CD14-positive monocyte (primary cell): ENCODE measurements at regions not wholly inside any gene's neighbourhood (a gene's known extent, or its start where the extent isn't known, plus 50 kb on each side); places are given as distances from the start of the nearest gene placed in this dataset.

Source experiments
- DNase-seq, 3 donors: peaks; one replicate each; pipeline ENCODE4 v3.0.0-alpha.2; 2011 to 2022
- H2AFZ ChIP-seq: 2 replicates; pipeline ENCODE4 v1.6.0; 2012; ENCODE audit warnings: mild to moderate bottlenecking, low read depth, low read length, inconsistent platforms; ENCODE audit not compliant: insufficient read depth, poor library complexity, severe bottlenecking
- H3K27ac ChIP-seq, 2 donors: 1 replicate in 1 of 2; 2 replicates in 1 of 2; pipeline ENCODE4 v1.5.1; 2012 to 2013; ENCODE audit warnings: low read length in 2 of 2, control low read depth in 1 of 2, inconsistent platforms in 1 of 2, low read depth in 1 of 2, mild to moderate bottlenecking in 1 of 2
- H3K27me3 ChIP-seq, 2 donors: one replicate each; pipeline versions ENCODE4 v1.6.0 to v1.6.1; 2011 to 2013; ENCODE audit warnings: low read length in 2 of 2; ENCODE audit not compliant: control insufficient read depth in 2 of 2, insufficient read depth in 2 of 2
- H3K36me3 ChIP-seq, 2 donors: replicated peaks in 1 of 2; 1 replicate in 1 of 2; 2 replicates in 1 of 2; pipeline versions ENCODE4 v1.5.1 to v1.6.1; 2012 to 2013; ENCODE audit warnings: low read length in 2 of 2, control low read depth in 1 of 2, inconsistent platforms in 1 of 2, mild to moderate bottlenecking in 1 of 2; ENCODE audit not compliant: insufficient read depth in 2 of 2, control insufficient read depth in 1 of 2
- H3K4me1 ChIP-seq, 2 donors: 1 replicate in 1 of 2; 2 replicates in 1 of 2; pipeline versions ENCODE4 v1.5.1 to v1.6.1; 2012 to 2013; ENCODE audit warnings: low read length in 2 of 2, control low read depth in 1 of 2, inconsistent platforms in 1 of 2, mild to moderate bottlenecking in 1 of 2, moderate library complexity in 1 of 2; ENCODE audit not compliant: insufficient read depth in 2 of 2, control insufficient read depth in 1 of 2
- H3K4me2 ChIP-seq: replicated peaks from 2 replicates; pipeline ENCODE3; 2012; ENCODE audit warnings: low read length, moderate library complexity, mild to moderate bottlenecking; ENCODE audit not compliant: poor library complexity, severe bottlenecking; ENCODE audit errors: extremely low read depth
- H3K4me3 ChIP-seq, 3 experiments: fragments of 200-600 bp in 1 of 3; sonication (generic) in 1 of 3; replicated peaks in 1 of 3; 1 replicate in 2 of 3; 2 replicates in 1 of 3; pipeline ENCODE4 v1.5.1; 2011 to 2013; ENCODE audit warnings: low read length in 3 of 3, mild to moderate bottlenecking in 3 of 3, control low read depth in 2 of 3, low read depth in 2 of 3, inconsistent platforms in 1 of 3, moderate library complexity in 1 of 3
- H3K79me2 ChIP-seq: 2 replicates; pipeline ENCODE4 v1.6.0; 2012; ENCODE audit warnings: mild to moderate bottlenecking, control low read depth, inconsistent platforms, low read length, moderate library complexity; ENCODE audit not compliant: insufficient read depth
- H3K9ac ChIP-seq: 2 replicates; pipeline ENCODE4 v1.6.0; 2017; ENCODE audit warnings: low read length, mild to moderate bottlenecking; ENCODE audit not compliant: insufficient read depth, poor library complexity, severe bottlenecking
- H3K9me3 ChIP-seq, 2 donors: replicated peaks in 1 of 2; 1 replicate in 1 of 2; 2 replicates in 1 of 2; pipeline versions ENCODE4 v1.5.1 to v1.6.1; 2012 to 2013; ENCODE audit warnings: low read length in 2 of 2, control low read depth in 1 of 2; ENCODE audit not compliant: control insufficient read depth in 1 of 2, insufficient read depth in 1 of 2
- H4K20me1 ChIP-seq: 2 replicates; pipeline ENCODE4 v1.6.0; 2012; ENCODE audit warnings: mild to moderate bottlenecking, low read length, control low read depth, moderate library complexity; ENCODE audit not compliant: insufficient read depth
- H3K27ac Mint-ChIP-seq, 7 donors: one replicate each; pipeline ENCODE4 v1.8.0; 2020; ENCODE audit warnings: mild to moderate bottlenecking in 7 of 7, mixed read lengths in 7 of 7, moderate library complexity in 6 of 7, inconsistent platforms in 2 of 7
- H3K27me3 Mint-ChIP-seq, 3 donors: one replicate each; pipeline ENCODE4 v1.8.0; 2021 to 2022; ENCODE audit warnings: low read depth in 3 of 3, mild to moderate bottlenecking in 3 of 3, mixed read lengths in 3 of 3, moderate library complexity in 3 of 3, inconsistent platforms in 1 of 3
- H3K36me3 Mint-ChIP-seq, 2 donors: one replicate each; pipeline ENCODE4 v1.8.0; 2020; ENCODE audit warnings: mixed read lengths in 2 of 2, inconsistent platforms in 1 of 2, mild to moderate bottlenecking in 1 of 2
- H3K4me1 Mint-ChIP-seq: one replicate; pipeline ENCODE4 v1.8.0; 2020; ENCODE audit warnings: mild to moderate bottlenecking, mixed read lengths
- H3K4me3 Mint-ChIP-seq, 2 donors: one replicate each; pipeline ENCODE4 v1.8.0; 2020; ENCODE audit warnings: mild to moderate bottlenecking in 2 of 2, mixed read lengths in 2 of 2, moderate library complexity in 1 of 2
- H3K9me3 Mint-ChIP-seq, 7 donors: one replicate each; pipeline ENCODE4 v1.8.0; 2020 to 2022; ENCODE audit warnings: mixed read lengths in 7 of 7, mild to moderate bottlenecking in 6 of 7, moderate library complexity in 6 of 7, inconsistent platforms in 2 of 7
- CTCF ChIP-seq: fragments of 200-600 bp; IDR thresholded peaks from one replicate; pipeline ENCODE4 v1.8.0; 2022; ENCODE audit warnings: antibody characterized with exemption, mild to moderate bottlenecking
- WGBS: methylation state at CpG from one replicate; pipeline ENCODE4 v1.1.5; 2013; ENCODE audit warnings: missing lambda C conversion rate; ENCODE audit not compliant: insufficient coverage; 5-methylcytosine and 5-hydroxymethylcytosine counted together
- intact Hi-C, 2 donors: fragments of 100-400 bp; cut with micrococcal nuclease; formaldehyde crosslinking; loops; one replicate each; pipeline versions ENCODE4 v1.15.0 to v1.15.1; 2023

- Mint-ChIP-seq H3K4me3 (peak overlapping the region in 1 of 2 donors; percentile 70), H3K27me3 (peaks cover 0 to 19% (median 11%) of the 10 kb centered on the region in 3 donors), H3K9me3 (peaks cover 0 to 4% (median 2%) of the 10 kb centered on the region in 7 donors), H3K27ac (no peak overlapping the region), H3K4me1 (peaks cover 19% of the 10 kb centered on the region), H3K36me3 (no peaks in the 10 kb centered on the region)
- TF ChIP-seq CTCF, result no peak
- Histone ChIP-seq H3K9me3 (no peaks in the 10 kb centered on the region), H3K9ac (no peak overlapping the region), H3K27ac (no peak overlapping the region), H3K4me2 (no peak overlapping the region), H2AFZ (peak overlapping the region; percentile 43), H3K4me1 (peaks cover 6 to 11% of the 10 kb centered on the region in 2 donors), H3K4me3 (no peak overlapping the region), H3K36me3 (no peaks in the 10 kb centered on the region), H4K20me1 (no peaks in the 10 kb centered on the region), H3K79me2 (no peaks in the 10 kb centered on the region), H3K27me3 (no peaks in the 10 kb centered on the region)
- 48% methylated on average over 2 of the region's 9 CpGs for WGBS
- intact Hi-C loops, result no loop called here
- no peak for DNase-seq
Measured at GRCh38 chr4:144356941-144357381, 216.4 kb upstream of the GYPA start.

- whole genome bisulfite sequencing, result 0% methylated on average over 1 of the region's 3 CpGs
- Histone ChIP-seq H3K79me2 (no peaks in the 10 kb centered on the region), H3K4me2 (no peak overlapping the region), H3K4me3 (no peak overlapping the region), H2AFZ (no peak overlapping the region), H4K20me1 (no peaks in the 10 kb centered on the region), H3K36me3 (no peaks in the 10 kb centered on the region), H3K27me3 (no peaks in the 10 kb centered on the region), H3K9ac (no peak overlapping the region), H3K27ac (no peak overlapping the region), H3K9me3 (no peaks in the 10 kb centered on the region), H3K4me1 (peaks cover 6 to 11% of the 10 kb centered on the region in 2 donors)
- Mint-ChIP-seq H3K27me3 (peaks cover 0 to 17% (median 11%) of the 10 kb centered on the region in 3 donors), H3K4me1 (peaks cover 19% of the 10 kb centered on the region), H3K9me3 (peaks cover 0 to 5% (median 2%) of the 10 kb centered on the region in 7 donors), H3K36me3 (no peaks in the 10 kb centered on the region), H3K27ac (no peak overlapping the region), H3K4me3 (no peak overlapping the region)
- TF ChIP-seq CTCF, result no peak
- intact Hi-C loops, result no loop called here
- DNase-seq, result no peak
Measured at GRCh38 chr4:144357975-144358374, 217.5 kb upstream of the GYPA start.
